Natural killer cell treated with Interleukin-12 subunit alpha and Interleukin-12 subunit beta and Interleukin-15 and Interleukin-18, amount 100 ng/mL, for 72 hours (primary cell): ENCODE measurements at regions not wholly inside any gene's neighbourhood (a gene's known extent, or its start where the extent isn't known, plus 50 kb on each side); places are given as distances from the start of the nearest gene placed in this dataset.
A peak's percentile ranks its signal among the peaks of the same experiment; 100 is the strongest.
"Not testable (repeated sequence)": the region's sequence is repeated elsewhere in the genome, so short reads cannot be mapped to it uniquely, and the experiment has no call there.

ENCODE experiments used
- ATAC-seq, 2 donors: fragments of 150-1000 bp; cut with Tn5 transposase in 1 of 2; sonication (Bioruptor Pico), chemical (Tn5 transposase) in 1 of 2; 2 replicates each; pipeline ENCODE4 v1.10.0; 2021
- DNase-seq: peaks from one replicate; pipeline ENCODE4 v3.0.0; 2022; ENCODE audit warnings: low spot score
- H3K27ac Mint-ChIP-seq, 2 donors: 1 replicate in 1 of 2; 2 replicates in 1 of 2; pipeline ENCODE4 v1.8.0; 2022; ENCODE audit warnings: mixed read lengths in 2 of 2, mild to moderate bottlenecking in 1 of 2, moderate library complexity in 1 of 2
- H3K27me3 Mint-ChIP-seq, 2 donors: 1 replicate in 1 of 2; 2 replicates in 1 of 2; pipeline ENCODE4 v1.8.0; 2022; ENCODE audit warnings: mixed read lengths in 2 of 2
- H3K36me3 Mint-ChIP-seq: one replicate; pipeline ENCODE4 v1.8.0; 2022; ENCODE audit warnings: mixed read lengths
- H3K4me1 Mint-ChIP-seq, 2 donors: 1 replicate in 1 of 2; 2 replicates in 1 of 2; pipeline ENCODE4 v1.8.0; 2022; ENCODE audit warnings: low read depth in 2 of 2, mixed read lengths in 2 of 2, mild to moderate bottlenecking in 1 of 2
- H3K4me3 Mint-ChIP-seq: one replicate; pipeline ENCODE4 v1.8.0; 2022; ENCODE audit warnings: mixed read lengths
- H3K9me3 Mint-ChIP-seq: 2 replicates; pipeline ENCODE4 v1.8.0; 2022; ENCODE audit warnings: mixed read lengths

GRCh38 chr2:48061656-48062055 lies 155.4 kb upstream of the FBXO11 start:
- H3K27ac Mint-ChIP-seq, H3K9me3 Mint-ChIP-seq, ATAC-seq, DNase-seq, H3K36me3 Mint-ChIP-seq, H3K4me1 Mint-ChIP-seq, H3K4me3 Mint-ChIP-seq: not testable (repeated sequence)
- peaks cover 16 to 19% of the 10 kb centered on the region in 2 donors for H3K27me3 Mint-ChIP-seq

GRCh38 chr2:48065096-48065495 lies 158.8 kb upstream of the FBXO11 start:
- Mint-ChIP-seq H3K27me3 (peaks cover 17 to 20% of the 10 kb centered on the region in 2 donors), H3K27ac (no peak overlapping the region), H3K9me3 (no peaks in the 10 kb centered on the region), H3K4me3 (no peak overlapping the region), H3K4me1 (no peaks in the 10 kb centered on the region), H3K36me3 (no peaks in the 10 kb centered on the region)
- DNase-seq, result no peak
- ATAC-seq, result no peak

GRCh38 chr2:48066000-48066399 lies 159.7 kb upstream of the FBXO11 start:
- Mint-ChIP-seq H3K4me3 (no peak overlapping the region), H3K9me3 (no peaks in the 10 kb centered on the region), H3K27ac (no peak overlapping the region), H3K27me3 (peaks cover 17 to 23% of the 10 kb centered on the region in 2 donors), H3K36me3 (no peaks in the 10 kb centered on the region), H3K4me1 (no peaks in the 10 kb centered on the region)
- DNase-seq, result no peak
- ATAC-seq, result peak in 1 of 2 donors; percentile 45

GRCh38 chr2:48069769-48070168 lies 163.5 kb upstream of the FBXO11 start:
- Mint-ChIP-seq H3K36me3 (no peaks in the 10 kb centered on the region), H3K9me3 (no peaks in the 10 kb centered on the region), H3K27ac (no peak overlapping the region), H3K4me1 (no peaks in the 10 kb centered on the region), H3K4me3 (no peak overlapping the region), H3K27me3 (peaks cover 21 to 29% of the 10 kb centered on the region in 2 donors)
- ATAC-seq, result no peak
- no peak for DNase-seq

- no peak for ATAC-seq
- no peak overlapping the region for H3K27ac Mint-ChIP-seq
- H3K9me3 Mint-ChIP-seq, result no peaks in the 10 kb centered on the region
- peaks cover 21 to 29% of the 10 kb centered on the region in 2 donors for H3K27me3 Mint-ChIP-seq
- no peak overlapping the region for H3K4me3 Mint-ChIP-seq
- no peaks in the 10 kb centered on the region for H3K4me1 Mint-ChIP-seq
- no peak for DNase-seq
- H3K36me3 Mint-ChIP-seq, result no peaks in the 10 kb centered on the region
Observed at GRCh38 chr2:48070415-48070814, 164.1 kb upstream of the FBXO11 start.

GRCh38 chr2:48072583-48072982 lies 166.3 kb upstream of the FBXO11 start:
- Mint-ChIP-seq H3K9me3 (no peaks in the 10 kb centered on the region), H3K4me1 (no peaks in the 10 kb centered on the region), H3K27ac (no peak overlapping the region), H3K36me3 (no peaks in the 10 kb centered on the region), H3K27me3 (peaks cover 21 to 23% of the 10 kb centered on the region in 2 donors), H3K4me3 (no peak overlapping the region)
- DNase-seq (no peak), ATAC-seq (no peak)

- H3K4me1 Mint-ChIP-seq, result no peaks in the 10 kb centered on the region
- no peaks in the 10 kb centered on the region for H3K36me3 Mint-ChIP-seq
- DNase-seq, result no peak
- no peak for ATAC-seq
- no peaks in the 10 kb centered on the region for H3K9me3 Mint-ChIP-seq
- peaks cover 9 to 18% of the 10 kb centered on the region in 2 donors for H3K27me3 Mint-ChIP-seq
- no peak overlapping the region for H3K4me3 Mint-ChIP-seq
- H3K27ac Mint-ChIP-seq, result no peak overlapping the region
Observed at GRCh38 chr2:48075631-48076030, 169.3 kb upstream of the FBXO11 start.

GRCh38 chr2:48080534-48081316 lies 174.4 kb upstream of the FBXO11 start:
- Mint-ChIP-seq H3K4me1 (no peaks in the 10 kb centered on the region), H3K4me3 (no peak overlapping the region), H3K36me3 (no peaks in the 10 kb centered on the region), H3K27ac (no peak overlapping the region), H3K27me3 (peaks cover 0 to 9% of the 10 kb centered on the region in 2 donors), H3K9me3 (no peaks in the 10 kb centered on the region)
- ATAC-seq (no peak), DNase-seq (no peak)

GRCh38 chr2:48081317-48081628 lies 175.0 kb upstream of the FBXO11 start:
- Mint-ChIP-seq H3K27me3 (peaks cover 0 to 9% of the 10 kb centered on the region in 2 donors), H3K27ac (no peak overlapping the region)
- no peak for DNase-seq

GRCh38 chr2:48085888-48086287 lies 179.6 kb upstream of the FBXO11 start:
- no peak overlapping the region for H3K27ac Mint-ChIP-seq
- ATAC-seq (no peak), DNase-seq (no peak)
- peaks cover 0 to 7% of the 10 kb centered on the region in 2 donors for H3K27me3 Mint-ChIP-seq
- H3K4me3 Mint-ChIP-seq, result no peak overlapping the region
- H3K4me1 Mint-ChIP-seq, result no peaks in the 10 kb centered on the region
- no peaks in the 10 kb centered on the region for H3K36me3 Mint-ChIP-seq
- H3K9me3 Mint-ChIP-seq, result no peaks in the 10 kb centered on the region

More at GRCh38 chr2:48081317-48081628, 175.0 kb upstream of the FBXO11 start:
- H3K36me3 Mint-ChIP-seq, result no peaks in the 10 kb centered on the region
- H3K4me1 Mint-ChIP-seq, result no peaks in the 10 kb centered on the region
- ATAC-seq, result no peak
- H3K9me3 Mint-ChIP-seq, result no peaks in the 10 kb centered on the region
- no peak overlapping the region for H3K4me3 Mint-ChIP-seq

GRCh38 chr2:48088994-48089393 lies 182.7 kb upstream of the FBXO11 start:
- H3K27me3 Mint-ChIP-seq, result peaks cover 0 to 10% of the 10 kb centered on the region in 2 donors
- no peak overlapping the region for H3K27ac Mint-ChIP-seq
- no peaks in the 10 kb centered on the region for H3K36me3 Mint-ChIP-seq
- H3K4me1 Mint-ChIP-seq, result no peaks in the 10 kb centered on the region
- ATAC-seq (no peak), DNase-seq (no peak)
- H3K4me3 Mint-ChIP-seq, result no peak overlapping the region
- H3K9me3 Mint-ChIP-seq, result no peaks in the 10 kb centered on the region

- no peaks in the 10 kb centered on the region for H3K9me3 Mint-ChIP-seq
Observed at GRCh38 chr2:48089644-48090043, 183.3 kb upstream of the FBXO11 start.

GRCh38 chr2:48092846-48093803 lies 186.8 kb upstream of the FBXO11 start:
- Mint-ChIP-seq H3K4me3 (no peak overlapping the region), H3K36me3 (no peaks in the 10 kb centered on the region), H3K27ac (no peak overlapping the region), H3K9me3 (no peaks in the 10 kb centered on the region), H3K27me3 (peaks cover 17 to 24% of the 10 kb centered on the region in 2 donors), H3K4me1 (no peaks in the 10 kb centered on the region)
- no peak for ATAC-seq
- no peak for DNase-seq

More at GRCh38 chr2:48089644-48090043, 183.3 kb upstream of the FBXO11 start:
- peaks cover 1 to 10% of the 10 kb centered on the region in 2 donors for H3K27me3 Mint-ChIP-seq
- H3K4me3 Mint-ChIP-seq, result no peak overlapping the region
- no peaks in the 10 kb centered on the region for H3K36me3 Mint-ChIP-seq
- H3K4me1 Mint-ChIP-seq, result no peaks in the 10 kb centered on the region
- ATAC-seq (no peak), DNase-seq (no peak)
- no peak overlapping the region for H3K27ac Mint-ChIP-seq

GRCh38 chr2:48096765-48097164 lies 190.5 kb upstream of the FBXO11 start:
- H3K27me3 Mint-ChIP-seq, result peaks cover 38 to 49% of the 10 kb centered on the region in 2 donors
- not testable (repeated sequence) for H3K27ac Mint-ChIP-seq, H3K4me3 Mint-ChIP-seq, H3K4me1 Mint-ChIP-seq, H3K9me3 Mint-ChIP-seq, H3K36me3 Mint-ChIP-seq, DNase-seq, ATAC-seq
